ENCODE measurements at regions not wholly inside any gene's neighbourhood (a gene's known extent, or its start where the extent isn't known, plus 50 kb on each side); places are given as distances from the start of the nearest gene placed in this dataset.

DNA sequence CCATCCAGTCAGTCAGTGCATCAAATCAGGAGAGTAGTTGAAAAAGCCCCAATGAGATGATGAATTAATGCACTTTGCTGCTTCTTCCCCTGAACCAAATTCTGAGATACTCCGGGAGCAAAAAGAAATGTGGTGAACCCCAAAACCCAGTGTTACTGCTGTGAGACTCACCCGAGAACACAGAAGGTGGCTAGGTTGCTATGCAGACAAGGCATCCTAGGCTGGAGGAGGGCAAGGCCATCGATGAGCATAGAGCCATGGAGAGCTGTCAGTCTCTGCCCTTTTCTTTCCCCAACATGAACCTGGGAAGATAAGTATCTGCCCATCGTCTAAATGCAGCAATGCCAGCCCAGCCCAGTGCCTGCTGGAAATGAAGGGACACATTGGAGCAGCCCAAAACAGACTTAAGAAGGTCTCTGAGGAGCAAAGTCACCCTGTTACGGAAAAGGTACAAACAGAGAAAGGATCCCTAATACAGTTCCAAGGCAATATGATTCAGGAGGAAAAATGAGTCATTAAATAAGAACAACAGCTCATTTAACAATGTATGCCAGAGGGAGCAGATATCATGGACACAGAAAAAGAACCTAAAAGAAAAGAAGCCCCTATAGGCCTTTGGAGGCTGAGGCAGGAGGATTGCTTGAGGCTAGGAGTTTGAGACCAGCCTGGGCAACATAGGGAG, 272.0 kb downstream of the FOXO1 start:
- ATAC-seq (no peak), DNase-seq (ENCODE audit: low read depth, low spot score) (no peak), FAIRE-seq (no peak)
- 82% methylated on average over 5 of the region's 5 CpGs for WGBS (ENCODE audit: insufficient coverage, insufficient replicate concordance, low lambda C conversion rate, missing lambda C conversion rate)
- H3K4me1 ChIP-seq (ENCODE audit: control insufficient read depth, insufficient read depth, low read length) = no peaks in the 10 kb centered on the region
- no peaks in the 10 kb centered on the region for H3K36me3 ChIP-seq (ENCODE audit: control insufficient read depth in 2 of 2, insufficient read depth in 2 of 2, low read length in 1 of 2)
- H2AFZ ChIP-seq (ENCODE audit: control insufficient read depth, low read depth, low read length) = no peak overlapping the region
- in situ Hi-C loops (cut with MboI) (no loop called here), intact Hi-C loops (cut with micrococcal nuclease; ENCODE audit: unreplicated experiment) (no loop called here)
- no peak overlapping the region for H3K4me2 ChIP-seq (ENCODE audit: control insufficient read depth, insufficient read depth)
- ChIA-PET CTCF (no interaction called here), RAD21 (ENCODE audit: unreplicated experiment) (no interaction called here), POLR2A (no interaction called here), SMC1A (ENCODE audit: uncharacterized antibody, unreplicated experiment) (no interaction called here)
- no peaks in the 10 kb centered on the region; a peak in 1 of 4 replicates for H3K27me3 ChIP-seq (replicated peaks in 1 of 2; ENCODE audit: control insufficient read depth in 2 of 2, insufficient read depth in 2 of 2, low read length in 1 of 2)
- no peak for TF ChIP-seq JUND (IDR thresholded peaks at IDR 0.05; ENCODE audit: low read depth, low read length)
- no peak for TF ChIP-seq LARP7 (IDR thresholded peaks at IDR 0.05)
- TF ChIP-seq SUPT20H (IDR thresholded peaks at IDR 0.05; ENCODE audit: borderline replicate concordance, control insufficient read depth, low read depth, low read length) = no peak
- TF ChIP-seq SP1 (IDR thresholded peaks at IDR 0.05; ENCODE audit: low read depth, low read length) = no peak
- no peak for TF ChIP-seq BRCA1 (IDR thresholded peaks at IDR 0.05; ENCODE audit: low read depth, low read length)
- TF ChIP-seq SREBF1 (IDR thresholded peaks at IDR 0.05; ENCODE audit: low read length) = no peak
- TF ChIP-seq RBBP5 (conservative IDR thresholded peaks at IDR 0.05) = no peak
- TF ChIP-seq SMAD1 (IDR thresholded peaks at IDR 0.05; ENCODE audit: low read depth, partially characterized antibody) = no peak
- no peak for TF ChIP-seq SMC3 (IDR thresholded peaks at IDR 0.05; ENCODE audit: borderline replicate concordance, low read length)
- no peak for TF ChIP-seq ATF3 (IDR thresholded peaks at IDR 0.05; ENCODE audit: borderline replicate concordance, extremely low read depth, low read depth, low read length)
- BruUV-seq (replicated peaks) = no TSS peak
- H3K79me2 ChIP-seq (ENCODE audit: control insufficient read depth, insufficient read depth, low read length) = no peaks in the 10 kb centered on the region
- H3K9ac ChIP-seq (ENCODE audit: control insufficient read depth, insufficient read depth, low read length) = no peak overlapping the region
- H3K9me3 ChIP-seq (replicated peaks; ENCODE audit: control insufficient read depth, insufficient read depth, low read length) = no peaks in the 10 kb centered on the region; the same call in 2 of the 3 replicates
- H3K4me3 ChIP-seq = no peak overlapping the region
- H4K20me1 ChIP-seq (ENCODE audit: control insufficient read depth, insufficient read depth) = no peaks in the 10 kb centered on the region; the same call in 1 of the 2 replicates
- H3K27ac ChIP-seq (ENCODE audit: control insufficient read depth, insufficient read depth) = no peak overlapping the region
